Breast epithelium (tissue), 3 donors: ENCODE measurements at regions not wholly inside any gene's neighbourhood (a gene's known extent, or its start where the extent isn't known, plus 50 kb on each side); places are given as distances from the start of the nearest gene placed in this dataset.

Source experiments
- POLR2A ChIP-seq: fragments of 450-650 bp; IDR thresholded peaks from one replicate; pipeline ENCODE4 v1.6.1; 2016; ENCODE audit warnings: antibody characterized with exemption, mild to moderate bottlenecking, moderate library complexity
- POLR2AphosphoS5 ChIP-seq, 3 donors: sonication (generic); formaldehyde crosslinking; IDR thresholded peaks; one replicate each; pipeline ENCODE4 v1.6.1; 2017; ENCODE audit warnings: antibody characterized with exemption in 3 of 3
- TF ChIP-seq, protein P1 (sequence below), 3 donors: fragments of 450-650 bp; IDR thresholded peaks; one replicate each; pipeline ENCODE4 v1.5.1; 2016 to 2017; ENCODE audit warnings: antibody characterized with exemption in 3 of 3, mild to moderate bottlenecking in 3 of 3, moderate library complexity in 3 of 3

DNA sequence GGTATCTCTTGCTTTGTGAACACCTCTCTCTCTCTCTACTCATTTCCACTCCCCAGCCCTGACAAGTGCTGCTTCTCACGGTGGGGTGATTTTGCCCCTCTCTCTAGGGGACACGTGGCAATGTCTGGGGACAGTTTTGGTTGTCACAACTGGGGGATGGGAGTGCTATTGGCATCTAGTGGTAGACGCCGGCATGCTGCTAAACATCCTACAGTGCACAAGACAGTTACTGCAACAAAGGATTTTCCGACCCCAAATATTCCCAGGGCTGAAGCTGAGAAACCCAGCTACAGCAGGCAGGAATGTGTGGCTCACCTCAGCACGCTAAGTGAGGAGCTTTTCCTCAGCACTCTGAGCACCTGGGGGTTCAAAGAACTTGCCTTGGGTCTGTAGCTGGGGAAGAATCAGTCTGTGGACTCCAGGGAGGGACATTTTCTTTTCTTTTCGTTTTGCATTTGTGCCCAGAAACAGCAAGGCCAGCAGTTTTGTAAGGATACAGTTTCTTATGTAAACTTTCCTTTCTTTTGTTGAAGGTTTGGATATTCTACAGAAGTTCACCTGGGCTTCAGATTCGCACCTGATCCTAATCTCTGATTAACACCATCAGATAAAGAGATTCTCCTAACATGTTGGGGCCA, 246.9 kb upstream of the ZFP64 start:
- TF ChIP-seq, protein P1, sequence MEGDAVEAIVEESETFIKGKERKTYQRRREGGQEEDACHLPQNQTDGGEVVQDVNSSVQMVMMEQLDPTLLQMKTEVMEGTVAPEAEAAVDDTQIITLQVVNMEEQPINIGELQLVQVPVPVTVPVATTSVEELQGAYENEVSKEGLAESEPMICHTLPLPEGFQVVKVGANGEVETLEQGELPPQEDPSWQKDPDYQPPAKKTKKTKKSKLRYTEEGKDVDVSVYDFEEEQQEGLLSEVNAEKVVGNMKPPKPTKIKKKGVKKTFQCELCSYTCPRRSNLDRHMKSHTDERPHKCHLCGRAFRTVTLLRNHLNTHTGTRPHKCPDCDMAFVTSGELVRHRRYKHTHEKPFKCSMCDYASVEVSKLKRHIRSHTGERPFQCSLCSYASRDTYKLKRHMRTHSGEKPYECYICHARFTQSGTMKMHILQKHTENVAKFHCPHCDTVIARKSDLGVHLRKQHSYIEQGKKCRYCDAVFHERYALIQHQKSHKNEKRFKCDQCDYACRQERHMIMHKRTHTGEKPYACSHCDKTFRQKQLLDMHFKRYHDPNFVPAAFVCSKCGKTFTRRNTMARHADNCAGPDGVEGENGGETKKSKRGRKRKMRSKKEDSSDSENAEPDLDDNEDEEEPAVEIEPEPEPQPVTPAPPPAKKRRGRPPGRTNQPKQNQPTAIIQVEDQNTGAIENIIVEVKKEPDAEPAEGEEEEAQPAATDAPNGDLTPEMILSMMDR (IDR thresholded peaks at IDR 0.05): no peak
- no peak for TF ChIP-seq POLR2AphosphoS5 (IDR thresholded peaks at IDR 0.05)
- TF ChIP-seq POLR2A: no peak
